ENCODE measurements at regions not wholly inside any gene's neighbourhood (a gene's known extent, or its start where the extent isn't known, plus 50 kb on each side); places are given as distances from the start of the nearest gene placed in this dataset.
A peak's percentile ranks its signal among the peaks of the same experiment; 100 is the strongest.
"Not testable (repeated sequence)": the region's sequence is repeated elsewhere in the genome, so short reads cannot be mapped to it uniquely, and the experiment has no call there.

- intact Hi-C loops (cut with DNase I): no loop called here
- no peak overlapping the region for H3K4me3 ChIP-seq
- H3K27me3 ChIP-seq: no peaks in the 10 kb centered on the region
- no peak for TF ChIP-seq CTCF (IDR thresholded peaks at IDR 0.05)
- H3K36me3 ChIP-seq: no peaks in the 10 kb centered on the region
- no peak for DNase-seq
- no peaks in the 10 kb centered on the region for H3K4me1 ChIP-seq
- H3K27ac ChIP-seq: no peak overlapping the region
- no peaks in the 10 kb centered on the region for H3K9me3 ChIP-seq
- no peak for ATAC-seq
Measured at GRCh38 chr7:91568138-91568537, 303.9 kb downstream of the FZD1 start.

- H3K4me3 ChIP-seq: no peak overlapping the region
- ATAC-seq (peak; percentile 25), DNase-seq (no peak)
- H3K27me3 ChIP-seq: no peaks in the 10 kb centered on the region
- no peak overlapping the region for H3K27ac ChIP-seq
- no peaks in the 10 kb centered on the region for H3K9me3 ChIP-seq
- intact Hi-C loops (cut with DNase I): no loop called here
- H3K4me1 ChIP-seq: no peaks in the 10 kb centered on the region
- no peaks in the 10 kb centered on the region for H3K36me3 ChIP-seq
- no peak for TF ChIP-seq CTCF (IDR thresholded peaks at IDR 0.05)
Measured at GRCh38 chr7:91569728-91570457, 305.7 kb downstream of the FZD1 start.

- intact Hi-C loops (cut with DNase I): no loop called here
- ATAC-seq (no peak), DNase-seq (no peak)
- Histone ChIP-seq H3K4me1 (no peaks in the 10 kb centered on the region), H3K4me3 (no peak overlapping the region), H3K9me3 (no peaks in the 10 kb centered on the region), H3K27ac (no peak overlapping the region), H3K27me3 (no peaks in the 10 kb centered on the region), H3K36me3 (no peaks in the 10 kb centered on the region)
- no peak for TF ChIP-seq CTCF (IDR thresholded peaks at IDR 0.05)
Measured at GRCh38 chr7:91570560-91570959, 306.3 kb downstream of the FZD1 start.

- H3K36me3 ChIP-seq: no peaks in the 10 kb centered on the region
- H3K4me3 ChIP-seq: no peak overlapping the region
- no peaks in the 10 kb centered on the region for H3K4me1 ChIP-seq
- intact Hi-C loops (cut with DNase I): no loop called here
- no peak overlapping the region for H3K27ac ChIP-seq
- DNase-seq (no peak), ATAC-seq (no peak)
- peaks cover 0 to 3% of the 10 kb centered on the region in 2 donors for H3K9me3 ChIP-seq
- no peaks in the 10 kb centered on the region for H3K27me3 ChIP-seq
- no peak for TF ChIP-seq CTCF (IDR thresholded peaks at IDR 0.05)
Measured at GRCh38 chr7:91571601-91572000, 307.4 kb downstream of the FZD1 start.

- no peak for TF ChIP-seq CTCF (IDR thresholded peaks at IDR 0.05)
- Histone ChIP-seq H3K4me3 (no peak overlapping the region), H3K4me1 (no peaks in the 10 kb centered on the region), H3K9me3 (peaks cover 0 to 3% of the 10 kb centered on the region in 2 donors), H3K36me3 (no peaks in the 10 kb centered on the region), H3K27me3 (no peaks in the 10 kb centered on the region), H3K27ac (no peak overlapping the region)
- intact Hi-C loops (cut with DNase I): no loop called here
- ATAC-seq (no peak), DNase-seq (no peak)
Measured at GRCh38 chr7:91573405-91573804, 307.1 kb downstream of the MTERF1 start.

GRCh38 chr7:91576459-91576858 lies 304.0 kb downstream of the MTERF1 start:
- H3K4me1 ChIP-seq; intact Hi-C loops (cut with DNase I); H3K36me3 ChIP-seq; H3K27me3 ChIP-seq; H3K9me3 ChIP-seq; ATAC-seq; DNase-seq; H3K27ac ChIP-seq; H3K4me3 ChIP-seq: not testable (repeated sequence)
